Stomach (tissue), 4 donors: ENCODE measurements at regions not wholly inside any gene's neighbourhood (a gene's known extent, or its start where the extent isn't known, plus 50 kb on each side); places are given as distances from the start of the nearest gene placed in this dataset.

Source experiments
- EP300 ChIP-seq: sonication (generic); formaldehyde crosslinking; IDR thresholded peaks from one replicate; pipeline ENCODE4 v1.6.1; 2017; ENCODE audit warnings: antibody characterized with exemption
- POLR2A ChIP-seq, 4 donors: fragments of 450-650 bp; IDR thresholded peaks; one replicate each; pipeline ENCODE4 v1.6.1; 2016; ENCODE audit warnings: antibody characterized with exemption in 4 of 4, control low read depth in 2 of 4, mild to moderate bottlenecking in 1 of 4, moderate library complexity in 1 of 4
- POLR2AphosphoS5 ChIP-seq, 3 donors: sonication (generic); formaldehyde crosslinking; IDR thresholded peaks; one replicate each; pipeline ENCODE4 v1.6.1; 2016; ENCODE audit warnings: antibody characterized with exemption in 3 of 3
- TF ChIP-seq, protein P1 (sequence below), 7 experiments: fragments of 450-650 bp in 4 of 7; fragments of 200-600 bp in 3 of 7; sonication (generic) in 3 of 7; IDR thresholded peaks; one replicate each; pipeline ENCODE4 v1.5.1; 2016 to 2019; ENCODE audit warnings: antibody characterized with exemption in 7 of 7, control low read depth in 2 of 7, mild to moderate bottlenecking in 1 of 7

DNA sequence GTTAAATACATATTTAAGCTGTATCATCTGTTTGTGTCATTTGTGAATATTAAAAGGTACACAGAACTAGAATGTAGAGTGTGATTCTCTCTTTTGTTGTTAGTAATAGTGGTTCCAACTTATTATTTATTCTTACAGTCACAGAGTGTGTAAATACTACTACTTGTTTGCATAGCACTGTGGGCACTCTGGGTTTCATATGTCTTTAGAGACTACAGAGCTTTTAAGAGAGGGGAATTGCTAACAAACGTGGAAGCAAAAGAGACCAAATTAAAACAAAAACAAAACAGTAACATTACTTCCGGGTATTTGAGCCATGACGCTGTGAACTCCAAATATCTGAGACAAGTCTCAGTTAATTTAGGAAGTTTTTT, 828.0 kb upstream of the DPPA4 start:
- TF ChIP-seq POLR2A (IDR thresholded peaks at IDR 0.05): no peak
- TF ChIP-seq, protein P1, sequence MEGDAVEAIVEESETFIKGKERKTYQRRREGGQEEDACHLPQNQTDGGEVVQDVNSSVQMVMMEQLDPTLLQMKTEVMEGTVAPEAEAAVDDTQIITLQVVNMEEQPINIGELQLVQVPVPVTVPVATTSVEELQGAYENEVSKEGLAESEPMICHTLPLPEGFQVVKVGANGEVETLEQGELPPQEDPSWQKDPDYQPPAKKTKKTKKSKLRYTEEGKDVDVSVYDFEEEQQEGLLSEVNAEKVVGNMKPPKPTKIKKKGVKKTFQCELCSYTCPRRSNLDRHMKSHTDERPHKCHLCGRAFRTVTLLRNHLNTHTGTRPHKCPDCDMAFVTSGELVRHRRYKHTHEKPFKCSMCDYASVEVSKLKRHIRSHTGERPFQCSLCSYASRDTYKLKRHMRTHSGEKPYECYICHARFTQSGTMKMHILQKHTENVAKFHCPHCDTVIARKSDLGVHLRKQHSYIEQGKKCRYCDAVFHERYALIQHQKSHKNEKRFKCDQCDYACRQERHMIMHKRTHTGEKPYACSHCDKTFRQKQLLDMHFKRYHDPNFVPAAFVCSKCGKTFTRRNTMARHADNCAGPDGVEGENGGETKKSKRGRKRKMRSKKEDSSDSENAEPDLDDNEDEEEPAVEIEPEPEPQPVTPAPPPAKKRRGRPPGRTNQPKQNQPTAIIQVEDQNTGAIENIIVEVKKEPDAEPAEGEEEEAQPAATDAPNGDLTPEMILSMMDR (IDR thresholded peaks at IDR 0.05): no peak
- TF ChIP-seq POLR2AphosphoS5 (IDR thresholded peaks at IDR 0.05): no peak
- no peak for TF ChIP-seq EP300
